GM03348 (cell line): ENCODE measurements at regions not wholly inside any gene's neighbourhood (a gene's known extent, or its start where the extent isn't known, plus 50 kb on each side); places are given as distances from the start of the nearest gene placed in this dataset.
"Not testable (repeated sequence)": the region's sequence is repeated elsewhere in the genome, so short reads cannot be mapped to it uniquely, and the experiment has no call there.

Source experiments
- DNase-seq: peaks from one replicate; pipeline ENCODE4 v3.0.0; 2012; ENCODE audit warnings: low spot score

- DNase-seq: no peak
These were observed 313.1 kb upstream of the TMPRSS15 start for GRCh38 chr21:18716578-18717138.

- DNase-seq: no peak
These were observed 318.6 kb upstream of the TMPRSS15 start for GRCh38 chr21:18722193-18722592.

- no peak for DNase-seq
These were observed 319.6 kb upstream of the TMPRSS15 start for GRCh38 chr21:18723171-18723570.

- no peak for DNase-seq
These were observed 322.1 kb upstream of the TMPRSS15 start for GRCh38 chr21:18725653-18726052.

- no peak for DNase-seq
These were observed 338.4 kb upstream of the TMPRSS15 start for GRCh38 chr21:18741954-18742353.

GRCh38 chr21:18743531-18743930, 339.9 kb upstream of the TMPRSS15 start:
- DNase-seq: no peak

GRCh38 chr21:18744840-18745239, 341.3 kb upstream of the TMPRSS15 start:
- no peak for DNase-seq

GRCh38 chr21:18752894-18753293, 349.3 kb upstream of the TMPRSS15 start:
- DNase-seq: not testable (repeated sequence)

- not testable (repeated sequence) for DNase-seq
These were observed 352.7 kb upstream of the TMPRSS15 start for GRCh38 chr21:18756272-18756671.

GRCh38 chr21:18759267-18759666, 355.7 kb upstream of the TMPRSS15 start:
- DNase-seq: no peak

GRCh38 chr21:18759751-18760161, 356.2 kb upstream of the TMPRSS15 start:
- no peak for DNase-seq

- no peak for DNase-seq
These were observed 356.7 kb upstream of the TMPRSS15 start for GRCh38 chr21:18760247-18760646.

- no peak for DNase-seq
These were observed 361.1 kb upstream of the TMPRSS15 start for GRCh38 chr21:18764720-18765119.

GRCh38 chr21:18769599-18769998, 366.0 kb upstream of the TMPRSS15 start:
- no peak for DNase-seq

GRCh38 chr21:18771845-18772380, 368.3 kb upstream of the TMPRSS15 start:
- DNase-seq: no peak

GRCh38 chr21:18772404-18772803, 368.8 kb upstream of the TMPRSS15 start:
- no peak for DNase-seq

- no peak for DNase-seq
These were observed 369.3 kb upstream of the TMPRSS15 start for GRCh38 chr21:18772897-18773296.

GRCh38 chr21:18776936-18777335, 373.4 kb upstream of the TMPRSS15 start:
- no peak for DNase-seq

GRCh38 chr21:18782721-18783120, 379.1 kb upstream of the TMPRSS15 start:
- no peak for DNase-seq

GRCh38 chr21:18801468-18801867, 397.9 kb upstream of the TMPRSS15 start:
- no peak for DNase-seq

GRCh38 chr21:18803624-18804023, 400.0 kb upstream of the TMPRSS15 start:
- DNase-seq: no peak

GRCh38 chr21:18810136-18810535, 406.6 kb upstream of the TMPRSS15 start:
- no peak for DNase-seq

GRCh38 chr21:18812308-18812707, 408.7 kb upstream of the TMPRSS15 start:
- DNase-seq: no peak

GRCh38 chr21:18819507-18819906, 415.9 kb upstream of the TMPRSS15 start:
- DNase-seq: no peak
